ENCODE measurements at regions not wholly inside any gene's neighbourhood (a gene's known extent, or its start where the extent isn't known, plus 50 kb on each side); places are given as distances from the start of the nearest gene placed in this dataset.

DNA sequence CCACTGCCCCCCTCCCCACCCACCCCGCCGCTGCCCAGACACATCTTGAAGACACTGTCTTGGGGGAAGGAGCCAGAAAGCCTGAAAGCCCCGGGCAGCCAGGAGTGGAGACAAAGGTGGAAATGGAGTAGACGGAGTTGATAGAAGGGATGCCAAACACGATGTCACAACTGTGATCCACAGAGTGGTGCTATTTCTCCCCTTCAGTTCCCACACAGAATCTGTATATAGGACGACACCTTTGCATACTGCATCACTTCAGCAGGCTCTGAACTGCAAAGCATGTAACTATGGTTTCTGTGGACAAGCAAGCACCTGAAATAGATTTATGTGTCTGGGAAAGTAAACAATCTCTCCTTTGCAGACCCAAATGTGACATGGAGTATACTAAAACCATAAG lies 56.4 kb upstream of the F13A1 start:
- DNase-seq: no peak

GRCh38 chr6:6377621-6378020 lies 57.2 kb upstream of the F13A1 start:
- no peak for DNase-seq

DNA sequence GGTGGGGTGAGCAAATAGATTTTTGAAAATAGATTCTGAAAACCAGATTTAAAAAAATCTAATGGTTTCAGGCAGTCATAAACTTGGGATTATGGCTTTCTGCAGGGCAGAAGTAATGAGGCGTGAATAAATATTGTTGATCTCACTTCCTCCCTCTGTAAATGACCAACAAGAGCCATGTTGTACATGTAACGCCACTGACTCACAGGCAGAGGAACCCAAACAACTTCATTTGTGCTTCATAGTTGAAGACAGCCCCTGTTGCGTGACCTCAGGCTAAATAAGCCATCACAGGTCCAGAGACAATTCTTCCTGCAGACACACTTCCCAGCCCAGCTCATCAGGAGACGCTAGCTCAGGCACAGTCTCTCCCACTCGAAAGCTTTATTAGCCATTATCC lies 59.1 kb upstream of the F13A1 start:
- no peak for DNase-seq

GRCh38 chr6:6384520-6384919 lies 64.1 kb upstream of the F13A1 start:
- DNase-seq: no peak

- DNase-seq: no peak
Observed at GRCh38 chr6:6386010-6386409, 65.5 kb upstream of the F13A1 start.

GRCh38 chr6:6390849-6391602 lies 70.6 kb upstream of the F13A1 start:
- no peak for DNase-seq

- DNase-seq: no peak
Observed at GRCh38 chr6:6392214-6393068, 72.0 kb upstream of the F13A1 start.

GRCh38 chr6:6393069-6393529 lies 72.6 kb upstream of the F13A1 start:
- no peak for DNase-seq

GRCh38 chr6:6395581-6396197 lies 75.2 kb upstream of the F13A1 start:
- no peak for DNase-seq

DNA sequence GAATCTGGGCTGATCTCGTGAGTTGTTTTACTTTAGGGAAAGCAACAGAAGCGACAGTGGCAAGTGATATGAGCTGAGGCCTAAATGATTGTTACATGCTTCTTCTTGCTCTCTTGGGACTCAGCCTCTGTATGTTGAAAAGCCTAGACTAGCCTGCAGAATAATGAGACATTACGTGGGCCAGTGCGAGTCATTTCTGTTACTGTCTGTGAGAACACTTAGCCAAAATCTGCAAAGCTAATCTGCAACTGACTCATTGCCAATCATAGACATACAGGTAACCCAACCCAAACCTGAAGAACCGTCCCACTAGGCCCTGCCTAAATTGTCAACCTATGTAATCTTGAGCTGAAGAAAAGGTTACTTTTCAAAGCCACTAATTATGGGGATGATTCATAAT lies 77.4 kb upstream of the F13A1 start:
- no peak for DNase-seq

DNA sequence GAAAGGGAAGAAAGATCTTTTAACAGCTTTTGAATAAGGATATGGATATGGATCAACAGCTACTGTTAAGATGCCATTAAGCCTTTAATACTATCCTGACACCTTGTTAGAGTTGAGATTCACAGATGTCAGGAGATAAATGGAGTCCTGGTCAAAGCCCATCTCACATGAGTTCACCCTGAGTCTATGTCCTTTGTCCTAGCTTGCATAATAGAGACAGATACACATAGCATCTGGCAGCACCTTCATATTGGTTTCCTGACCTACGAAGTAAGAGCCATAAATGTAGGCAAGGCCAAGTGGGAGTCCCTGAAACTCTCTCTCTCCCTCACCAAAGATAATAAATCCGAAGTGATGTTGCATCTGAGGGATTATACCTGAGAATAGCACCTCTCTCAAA lies 79.1 kb upstream of the F13A1 start:
- no peak for DNase-seq

- DNase-seq: no peak
Observed at GRCh38 chr6:6401401-6401800, 80.9 kb upstream of the F13A1 start.

- no peak for DNase-seq
Observed at GRCh38 chr6:6402006-6402405, 81.5 kb upstream of the F13A1 start.

GRCh38 chr6:6402591-6402990 lies 82.1 kb upstream of the F13A1 start:
- no peak for DNase-seq

DNA sequence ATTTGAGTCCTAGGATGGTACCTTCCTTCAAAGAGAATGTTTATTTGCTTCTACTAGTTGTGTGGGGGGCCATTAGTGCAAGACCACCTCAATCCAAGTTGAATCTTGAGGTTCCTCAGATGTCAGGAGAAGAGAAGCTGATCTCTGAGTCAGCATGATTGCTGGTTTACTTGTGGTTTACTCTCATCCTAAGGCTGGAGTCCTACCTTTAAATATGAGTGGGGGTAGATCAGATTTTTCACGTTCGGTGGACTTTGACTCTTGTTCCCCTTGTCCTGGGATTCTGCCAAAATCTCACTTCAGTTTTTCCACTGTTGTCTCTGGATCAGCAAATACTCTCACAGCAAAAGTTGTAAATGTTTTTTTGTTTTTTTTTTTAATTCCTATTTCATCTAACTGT lies 84.6 kb upstream of the F13A1 start:
- no peak for DNase-seq

- DNase-seq: no peak
Observed at GRCh38 chr6:6405997-6406714, 85.7 kb upstream of the F13A1 start.

DNA sequence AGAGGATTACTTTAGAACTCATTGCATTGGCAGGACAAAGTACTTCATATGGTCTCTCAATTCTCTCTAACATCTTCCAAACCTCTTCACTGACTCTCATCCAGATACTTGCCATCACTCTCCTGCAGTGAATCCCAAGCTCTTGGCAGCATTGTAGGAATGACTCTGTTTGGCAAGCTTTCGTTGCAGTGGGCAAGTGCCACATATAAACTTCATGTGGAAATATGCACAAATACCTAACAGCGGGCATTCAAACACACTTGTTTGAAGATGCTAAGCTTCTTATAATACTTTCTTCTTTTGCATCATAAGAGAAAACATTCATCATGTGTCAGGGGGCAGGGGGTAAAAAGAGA lies 86.2 kb upstream of the F13A1 start:
- no peak for DNase-seq

DNA sequence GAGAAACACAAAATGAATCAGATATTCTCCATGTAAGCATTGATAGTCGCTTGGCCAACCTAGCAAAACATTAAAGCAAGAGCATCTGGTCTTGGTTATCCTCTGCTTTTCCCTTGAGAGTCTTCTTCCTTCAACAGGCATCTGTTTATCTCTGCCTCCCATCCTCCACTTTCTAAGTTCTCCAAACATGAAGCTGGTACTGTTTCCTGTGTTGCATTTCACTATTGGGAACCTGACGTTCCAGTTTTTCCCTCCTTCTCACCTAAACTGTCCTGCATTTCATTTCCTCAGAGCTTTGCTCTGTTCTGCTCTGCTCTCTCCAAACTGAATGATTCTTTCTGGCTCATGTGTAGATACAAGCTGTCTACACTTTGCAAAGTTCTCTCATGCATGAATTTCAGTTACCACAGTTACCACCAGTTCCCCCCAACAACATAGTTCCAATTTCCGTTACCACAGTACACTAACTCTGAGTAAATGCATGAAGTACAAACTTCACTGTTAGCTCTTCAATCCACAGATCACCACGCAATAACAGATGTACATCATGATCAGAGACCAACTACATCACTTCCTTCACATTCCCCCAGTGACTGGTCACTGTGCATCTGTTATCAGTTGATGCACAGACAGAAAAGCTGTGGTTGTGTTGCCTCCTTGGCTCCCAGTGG lies 86.7 kb upstream of the F13A1 start:
- no peak for DNase-seq

DNA sequence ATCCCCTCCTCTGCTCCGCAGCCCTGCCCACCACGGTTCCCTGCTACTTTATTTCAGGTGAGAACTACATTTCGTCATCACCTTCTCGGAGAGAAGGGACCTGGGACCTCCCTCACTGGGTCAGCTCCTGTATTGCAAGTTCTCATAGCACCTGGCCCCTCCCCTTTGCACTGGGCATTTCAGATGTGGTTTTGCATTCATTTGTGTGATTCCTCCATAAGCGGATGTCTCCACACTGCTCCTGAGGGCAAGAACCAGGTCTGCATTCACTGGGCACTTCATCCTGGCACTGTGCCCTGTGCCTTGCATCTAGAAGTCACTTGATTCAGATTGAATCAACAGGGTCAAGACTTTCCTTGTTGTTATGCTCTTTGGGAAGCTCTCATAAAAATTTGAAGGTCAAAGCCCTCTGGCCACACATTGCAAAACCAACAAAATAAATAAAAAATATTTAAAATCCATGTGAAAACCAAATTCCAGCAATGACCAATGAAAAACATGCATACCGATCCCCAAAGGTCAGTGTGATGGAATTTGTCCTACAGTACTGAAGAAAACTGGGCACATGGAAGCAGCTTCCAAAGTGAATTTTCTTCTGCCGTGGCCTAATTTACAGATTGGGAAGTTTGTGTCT lies 89.1 kb upstream of the F13A1 start:
- no peak for DNase-seq

DNA sequence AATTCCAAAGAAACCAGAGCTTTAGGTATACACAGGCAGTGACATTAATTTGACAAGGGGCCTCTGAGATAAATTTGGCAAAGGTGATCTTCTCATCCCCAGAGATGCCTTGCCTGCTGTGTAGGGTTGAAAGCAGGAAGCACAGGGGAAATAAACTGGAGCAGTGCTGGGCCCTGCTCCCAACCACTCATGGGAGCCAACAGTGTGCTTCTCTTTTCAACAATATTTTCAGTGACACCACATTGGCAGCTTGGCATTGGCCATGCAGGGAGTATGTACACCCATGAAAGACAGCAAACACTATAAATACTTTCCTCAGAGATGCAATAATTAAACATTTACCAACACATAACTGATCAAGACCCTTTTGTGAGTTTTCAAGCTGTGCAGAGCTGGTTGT lies 90.7 kb upstream of the F13A1 start:
- no peak for DNase-seq

DNA sequence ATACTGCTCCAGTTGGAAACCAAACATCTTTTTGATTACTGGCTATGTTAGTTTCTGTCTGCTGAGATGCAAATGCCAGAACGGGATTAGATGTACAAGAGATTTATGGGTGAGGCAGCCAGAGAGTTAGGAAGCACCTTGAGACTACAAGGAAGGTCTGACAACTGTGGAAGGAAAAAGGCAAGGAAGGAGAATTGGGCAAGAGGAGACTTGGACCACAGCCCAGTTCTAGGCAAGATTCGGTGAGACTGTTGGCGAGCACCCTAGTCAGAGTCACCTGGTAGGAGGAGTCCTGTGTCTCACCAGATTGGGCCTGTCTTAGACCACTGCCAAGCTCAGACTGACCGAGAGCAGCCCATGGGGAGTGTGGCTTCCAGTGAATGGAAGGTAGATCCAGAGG lies 91.8 kb upstream of the F13A1 start:
- no peak for DNase-seq

GRCh38 chr6:6412700-6413099 lies 92.2 kb upstream of the F13A1 start:
- DNase-seq: no peak
